ENCODE measurements at regions not wholly inside any gene's neighbourhood (a gene's known extent, or its start where the extent isn't known, plus 50 kb on each side); places are given as distances from the start of the nearest gene placed in this dataset.

GRCh38 chr7:116365797-116366196, 133.7 kb upstream of the CAV2 start:
- TF ChIP-seq EZH2 (IDR thresholded peaks at IDR 0.05): no peak
- no peak for TF ChIP-seq YY1 (IDR thresholded peaks at IDR 0.05; ENCODE audit: extremely low read depth, insufficient replicate concordance, low read depth, low read length)
- no peak for TF ChIP-seq CTCF (IDR thresholded peaks at IDR 0.05 in 2 of 3, conservative IDR thresholded peaks at IDR 0.05 in 1 of 3; ENCODE audit: borderline replicate concordance in 1 of 3, insufficient read depth in 1 of 3, low read depth in 2 of 3, low read length in 2 of 3)
- TF ChIP-seq REST (IDR thresholded peaks at IDR 0.05; ENCODE audit: low read depth): no peak
- TF ChIP-seq POLR2A (IDR thresholded peaks at IDR 0.05; ENCODE audit: borderline replicate concordance, extremely low read depth, insufficient read depth, insufficient read length): no peak
- no peak for TF ChIP-seq RAD21 (IDR thresholded peaks at IDR 0.05; ENCODE audit: low read depth)
- no peak for TF ChIP-seq EZH2phosphoT487 (IDR thresholded peaks at IDR 0.05; ENCODE audit: borderline replicate concordance)
- no peak for TF ChIP-seq CEBPB (IDR thresholded peaks at IDR 0.05; ENCODE audit: low read depth)

Measured in HCT116 (cell line).